ENCODE measurements at regions not wholly inside any gene's neighbourhood (a gene's known extent, or its start where the extent isn't known, plus 50 kb on each side); places are given as distances from the start of the nearest gene placed in this dataset.

DNA sequence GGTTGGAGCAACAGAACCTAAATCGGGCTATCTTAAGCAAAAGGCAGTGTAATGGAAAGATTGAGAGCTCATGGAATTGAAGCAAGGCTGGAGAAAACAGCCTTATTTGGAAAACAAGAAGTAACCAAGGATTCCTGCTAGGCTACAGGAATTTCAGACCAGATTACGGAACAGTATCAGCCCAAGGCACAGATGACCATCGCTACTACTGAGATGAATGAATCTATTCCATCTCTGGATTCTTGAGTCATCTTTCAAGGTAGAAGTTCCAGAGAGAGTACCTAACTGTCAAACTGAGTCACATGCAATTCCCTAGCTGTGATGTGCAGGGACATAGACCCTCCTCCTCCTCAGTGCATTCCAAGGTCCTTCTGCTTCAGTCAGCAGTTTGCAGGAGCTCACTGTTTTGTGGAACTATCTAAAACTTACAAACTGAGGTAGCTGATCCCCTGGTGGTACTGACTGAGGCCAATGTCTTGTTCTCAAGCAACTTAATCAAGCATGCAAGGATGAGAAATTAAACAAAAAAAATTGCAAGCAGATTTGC, 62.0 kb upstream of the SMLR1 start:
- DNase-seq (ENCODE audit: low read depth in 2 of 2): no peak

DNA sequence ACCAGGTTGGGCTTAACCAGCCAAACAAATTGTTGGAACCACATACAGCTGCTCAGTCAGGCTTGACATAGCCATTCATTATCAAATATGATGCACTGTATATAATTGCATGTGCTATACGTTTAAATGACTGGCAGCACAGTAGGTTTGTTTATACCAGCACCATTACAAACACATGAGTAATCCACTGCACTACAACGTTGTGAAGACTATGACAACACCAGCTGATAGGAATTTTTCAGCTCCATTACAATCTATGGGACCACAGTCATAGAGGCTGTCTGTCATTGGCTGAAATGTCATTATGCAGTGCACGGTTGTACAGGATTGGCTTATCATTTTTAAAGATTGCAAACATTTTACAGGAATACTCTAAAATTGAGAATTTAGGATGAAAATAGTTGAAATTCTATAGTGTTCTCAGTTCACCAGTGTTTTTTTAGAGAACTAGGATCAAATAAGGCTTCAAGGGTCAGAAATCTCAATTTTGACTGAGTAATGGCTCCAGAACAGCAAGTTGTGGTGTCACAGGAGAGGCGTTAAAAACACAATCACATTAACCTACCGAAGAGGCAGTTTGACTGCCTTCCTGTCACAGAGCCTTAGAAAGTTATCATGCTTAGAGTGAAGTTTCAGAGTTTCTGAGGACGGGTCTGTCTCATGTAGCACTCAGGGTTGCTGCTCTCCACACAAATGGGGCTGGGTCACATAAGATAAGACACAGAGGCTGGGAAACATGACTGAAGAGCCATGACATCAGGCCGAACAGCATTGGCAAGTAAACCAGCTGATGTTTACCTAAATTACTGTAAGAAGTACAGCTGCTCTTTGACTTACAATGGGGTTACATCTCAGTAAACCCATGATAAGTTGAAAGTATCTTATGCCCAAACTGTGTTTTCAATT, 60.7 kb upstream of the SMLR1 start:
- no peak for DNase-seq (ENCODE audit: low read depth in 2 of 2)

DNA sequence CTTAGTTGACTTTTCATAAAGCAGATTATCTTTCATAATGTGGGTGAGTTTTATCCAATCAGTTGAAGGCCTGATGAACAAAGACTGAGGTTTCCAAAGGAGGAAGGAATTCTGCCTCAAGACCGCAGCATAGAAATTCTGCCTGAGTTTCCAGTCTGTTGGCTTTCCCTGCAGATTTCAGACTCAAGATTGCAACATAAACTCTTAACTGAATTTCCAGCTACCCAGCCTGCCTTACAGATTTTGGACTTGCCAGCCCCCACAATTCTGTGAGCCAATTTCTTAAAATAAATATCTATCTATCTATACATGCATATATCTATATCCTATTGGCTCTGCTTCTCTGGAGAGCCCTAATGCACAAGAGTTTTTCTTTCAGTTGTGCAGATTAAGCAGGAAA, 57.3 kb upstream of the SMLR1 start:
- no peak for DNase-seq (ENCODE audit: low read depth in 2 of 2)

DNA sequence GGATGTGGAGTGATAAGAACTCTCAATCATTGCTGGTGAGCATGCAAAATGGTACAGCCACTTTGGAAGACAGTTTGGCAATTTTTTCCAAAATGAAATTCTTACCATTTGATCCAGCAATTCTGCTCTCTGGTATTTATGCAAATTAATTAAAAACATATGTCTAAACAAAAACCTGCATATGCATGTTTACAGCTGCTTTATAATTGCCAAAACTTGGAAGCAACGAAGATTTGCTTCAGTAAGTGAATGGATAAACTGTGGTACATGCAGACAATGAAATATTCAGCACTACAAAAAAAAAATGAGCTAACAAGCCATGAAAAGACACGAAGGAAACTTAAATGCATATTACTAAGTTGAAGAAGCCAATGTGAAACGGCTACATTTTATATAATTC, 55.5 kb upstream of the SMLR1 start:
- no peak for DNase-seq (ENCODE audit: low read depth in 2 of 2)

DNA sequence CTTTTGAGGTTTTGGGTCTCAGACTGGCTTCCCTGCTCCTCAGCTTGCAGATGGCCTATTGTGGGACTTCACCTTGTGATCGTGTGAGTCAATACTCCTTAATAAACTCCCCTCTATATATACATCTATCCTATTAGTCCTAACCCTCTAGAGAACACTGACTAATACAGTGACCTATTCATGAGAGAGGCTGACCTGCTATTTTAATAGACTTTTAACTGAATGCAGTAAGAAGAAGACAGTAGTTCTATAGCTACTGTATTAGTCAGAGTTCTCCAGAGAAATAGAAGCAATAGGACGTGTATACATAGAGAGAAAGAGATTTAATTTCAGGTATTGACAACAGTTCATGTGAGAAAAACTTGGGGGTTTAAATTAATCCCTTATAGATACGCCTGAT, 53.3 kb upstream of the SMLR1 start:
- no peak for DNase-seq (ENCODE audit: low read depth in 2 of 2)

DNA sequence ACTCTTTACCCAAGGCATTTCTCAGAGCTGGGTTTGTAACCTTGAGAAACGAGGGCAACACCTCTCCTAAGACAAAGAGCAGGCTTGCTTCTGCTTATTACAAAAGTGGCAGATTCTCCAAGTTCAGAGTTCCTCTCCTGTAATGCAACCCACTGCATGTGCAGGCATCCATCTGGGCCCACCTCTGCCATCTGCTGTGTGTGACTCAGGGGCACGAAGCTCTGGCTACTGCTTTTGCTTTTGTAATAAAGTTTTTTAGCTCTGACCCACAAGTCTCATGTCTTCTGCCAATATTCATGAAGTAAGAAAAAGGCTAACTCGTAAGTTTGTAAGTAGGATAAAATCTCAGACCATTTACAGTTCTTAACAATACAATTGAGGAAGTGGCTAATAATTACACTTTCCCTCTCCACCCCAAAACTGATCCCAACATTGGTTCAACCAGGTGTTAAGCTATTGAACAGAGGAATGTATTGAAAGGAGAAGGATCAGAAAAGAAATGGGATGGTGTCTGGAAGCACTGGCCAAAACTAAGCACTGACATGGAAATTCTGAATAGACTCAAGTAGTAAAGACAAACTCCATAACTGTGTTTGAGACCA, 51.7 kb upstream of the SMLR1 start:
- DNase-seq (ENCODE audit: low read depth in 2 of 2): no peak

DNA sequence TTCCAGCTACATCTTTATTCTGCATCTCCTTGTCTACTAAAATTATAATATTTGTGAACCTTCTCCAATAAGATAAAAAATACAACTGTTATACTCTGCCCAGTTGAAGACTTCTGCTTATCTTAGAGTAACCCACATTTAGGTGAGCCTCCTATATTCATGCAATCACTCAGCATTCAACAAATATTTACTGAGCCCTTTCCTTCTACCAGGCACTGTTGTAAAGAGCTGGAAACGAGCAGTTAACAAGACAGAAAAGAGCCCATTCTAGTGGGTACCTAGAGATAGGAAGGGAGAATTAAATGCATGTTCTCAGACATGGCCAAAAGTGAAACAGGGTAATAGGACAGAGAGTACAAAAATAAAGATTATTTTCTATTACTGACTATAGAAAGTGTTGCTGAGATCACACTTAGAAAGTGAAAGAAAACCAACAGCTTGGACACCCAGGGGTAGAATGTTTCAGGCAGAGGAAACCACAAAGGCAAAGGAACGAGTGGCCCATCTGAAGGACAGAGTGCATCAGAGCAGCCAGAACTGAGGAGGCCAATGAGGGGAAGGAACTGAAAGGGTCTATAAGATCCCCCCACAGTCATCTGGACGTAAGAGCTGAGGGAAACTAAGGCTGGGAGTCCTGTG, 50.8 kb upstream of the SMLR1 start:
- DNase-seq (ENCODE audit: low read depth in 2 of 2): no peak
